Osteocyte (in vitro differentiated cells): ENCODE measurements at regions not wholly inside any gene's neighbourhood (a gene's known extent, or its start where the extent isn't known, plus 50 kb on each side); places are given as distances from the start of the nearest gene placed in this dataset.
A peak's percentile ranks its signal among the peaks of the same experiment; 100 is the strongest.

Source experiments
- DNase-seq: peaks from one replicate; pipeline ENCODE4 v3.0.0; 2021; ENCODE audit warnings: mixed read lengths; ENCODE audit not compliant: unreplicated experiment; ENCODE audit errors: extremely low spot score
- H3K27ac Mint-ChIP-seq: one replicate; pipeline ENCODE4 v1.8.0; 2021; ENCODE audit warnings: mild to moderate bottlenecking, mixed read lengths; ENCODE audit not compliant: unreplicated experiment
- H3K27me3 Mint-ChIP-seq: one replicate; pipeline ENCODE4 v1.8.0; 2021; ENCODE audit warnings: mixed read lengths; ENCODE audit not compliant: unreplicated experiment
- H3K36me3 Mint-ChIP-seq: one replicate; pipeline ENCODE4 v1.8.0; 2021; ENCODE audit warnings: mixed read lengths; ENCODE audit not compliant: unreplicated experiment
- H3K4me1 Mint-ChIP-seq: one replicate; pipeline ENCODE4 v1.8.0; 2021; ENCODE audit warnings: mixed read lengths; ENCODE audit not compliant: unreplicated experiment
- H3K4me3 Mint-ChIP-seq: one replicate; pipeline ENCODE4 v1.8.0; 2021; ENCODE audit warnings: mild to moderate bottlenecking, moderate library complexity, mixed read lengths; ENCODE audit not compliant: unreplicated experiment
- H3K9me3 Mint-ChIP-seq: one replicate; pipeline ENCODE4 v1.8.0; 2021; ENCODE audit warnings: mixed read lengths; ENCODE audit not compliant: unreplicated experiment
- CTCF ChIP-seq: fragments of 200-600 bp; sonication (generic); IDR thresholded peaks from 2 replicates; pipeline ENCODE4 v1.5.0; 2021; ENCODE audit warnings: antibody characterized with exemption, mild to moderate bottlenecking, moderate library complexity

DNA sequence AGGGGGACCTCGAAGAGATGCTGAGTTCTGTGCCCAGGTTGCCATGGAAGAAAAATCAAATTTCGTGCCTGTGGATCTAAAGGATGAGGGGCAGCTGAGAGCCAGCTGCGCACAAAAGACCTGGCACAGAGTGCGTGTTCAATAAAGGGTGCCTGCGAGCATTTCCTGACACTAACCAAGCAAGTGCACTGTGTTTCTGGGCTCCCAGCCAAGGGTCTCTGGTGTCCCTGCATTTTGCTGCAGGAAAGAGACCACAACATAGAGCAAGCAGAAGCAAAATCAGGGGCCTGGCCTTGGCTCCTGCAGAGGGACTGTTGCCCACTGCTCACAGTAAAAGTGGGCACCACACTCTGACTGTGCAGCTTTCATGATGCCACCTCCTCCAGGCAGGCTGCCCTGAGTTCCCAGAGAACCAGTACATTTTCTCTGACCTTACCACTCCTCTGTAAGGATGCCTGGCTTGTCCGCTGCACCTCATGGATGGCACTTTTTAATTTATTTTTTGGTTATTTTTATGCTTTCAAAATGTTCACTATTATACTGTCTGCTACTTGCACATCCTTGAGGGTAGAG is 70.8 kb upstream of the GPR12 start:
- Mint-ChIP-seq H3K4me1 (no peaks in the 10 kb centered on the region), H3K27me3 (peaks cover 13% of the 10 kb centered on the region), H3K27ac (no peak overlapping the region), H3K36me3 (no peaks in the 10 kb centered on the region), H3K4me3 (no peak overlapping the region), H3K9me3 (no peaks in the 10 kb centered on the region)
- DNase-seq = peak; percentile 65
- no peak for TF ChIP-seq CTCF

DNA sequence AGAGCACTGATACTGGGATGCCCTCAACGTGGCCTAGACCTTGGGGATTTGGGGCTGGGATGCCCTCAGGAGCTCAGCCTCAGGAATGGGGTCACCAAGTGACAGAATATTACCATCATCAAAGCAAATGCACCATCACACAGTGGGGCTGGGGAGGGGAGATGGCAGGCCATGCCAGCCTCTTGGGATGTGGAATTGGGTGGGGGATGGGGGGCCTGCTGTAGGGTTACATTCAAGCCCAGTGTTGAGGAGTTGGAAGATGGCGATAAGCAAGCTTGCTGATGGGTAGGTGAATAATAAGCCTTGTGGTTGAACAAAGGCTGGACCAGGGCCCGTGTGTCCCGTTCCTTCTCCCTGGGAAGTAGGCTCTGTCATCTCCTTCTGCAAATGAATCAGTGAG is 69.1 kb upstream of the GPR12 start:
- Mint-ChIP-seq H3K4me1 (no peaks in the 10 kb centered on the region), H3K27me3 (peaks cover 6% of the 10 kb centered on the region), H3K9me3 (no peaks in the 10 kb centered on the region), H3K4me3 (no peak overlapping the region), H3K36me3 (no peaks in the 10 kb centered on the region), H3K27ac (no peak overlapping the region)
- no peak for TF ChIP-seq CTCF
- peak; percentile 57 for DNase-seq

DNA sequence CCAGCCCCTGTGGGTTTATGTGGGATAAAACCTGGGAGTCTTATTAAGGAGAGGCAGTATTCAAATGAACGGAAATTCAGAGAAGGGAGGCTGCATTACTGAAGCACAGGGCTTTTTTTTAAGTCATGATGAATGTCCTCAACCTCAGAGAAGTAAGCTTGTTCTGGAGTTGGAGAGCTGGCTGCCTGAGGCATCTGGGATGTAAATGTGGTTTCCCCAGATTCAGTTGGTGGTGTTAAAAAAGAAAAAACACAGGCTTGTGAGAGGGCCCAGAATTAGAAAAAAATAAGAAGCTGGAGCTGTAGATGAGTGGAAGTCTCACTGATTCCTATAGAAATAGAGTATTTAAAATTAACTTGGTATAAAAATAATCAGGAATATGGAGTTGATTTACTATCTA is 64.0 kb upstream of the GPR12 start:
- H3K27ac Mint-ChIP-seq = no peak overlapping the region
- H3K27me3 Mint-ChIP-seq = peaks cover 11% of the 10 kb centered on the region

DNA sequence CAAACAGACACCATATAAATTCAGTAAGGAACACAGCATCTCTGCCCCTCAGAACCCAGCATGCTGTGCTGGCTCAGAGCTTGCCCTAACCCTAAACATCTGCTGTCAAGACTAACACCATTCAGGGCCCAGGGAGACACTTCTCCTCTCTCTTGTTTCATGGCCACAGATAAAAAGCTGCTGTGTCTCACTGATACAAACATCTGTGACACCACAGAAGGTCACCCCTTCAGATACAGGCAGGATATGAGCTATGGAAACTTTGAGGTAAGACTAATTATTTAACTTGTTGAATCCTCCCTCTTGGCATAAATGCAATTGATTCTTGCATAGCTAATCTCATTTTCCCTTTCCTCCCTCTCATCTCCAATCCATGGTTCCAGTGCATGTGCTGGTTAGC is 61.6 kb upstream of the GPR12 start:
- TF ChIP-seq CTCF = no peak
- H3K9me3 Mint-ChIP-seq = no peaks in the 10 kb centered on the region
- peaks cover 3% of the 10 kb centered on the region for H3K4me1 Mint-ChIP-seq
- H3K27me3 Mint-ChIP-seq = peaks cover 7% of the 10 kb centered on the region
- no peak overlapping the region for H3K27ac Mint-ChIP-seq
- no peaks in the 10 kb centered on the region for H3K36me3 Mint-ChIP-seq
- DNase-seq = peak; percentile 30
- H3K4me3 Mint-ChIP-seq = no peak overlapping the region

More for the DNA sequence above, 64.0 kb upstream of the GPR12 start:
- H3K4me1 Mint-ChIP-seq = no peaks in the 10 kb centered on the region
- H3K4me3 Mint-ChIP-seq = no peak overlapping the region
- no peaks in the 10 kb centered on the region for H3K9me3 Mint-ChIP-seq
- no peaks in the 10 kb centered on the region for H3K36me3 Mint-ChIP-seq
- TF ChIP-seq CTCF = no peak
- no peak for DNase-seq

- TF ChIP-seq CTCF = no peak
- Mint-ChIP-seq H3K4me3 (no peak overlapping the region), H3K27ac (no peak overlapping the region), H3K36me3 (no peaks in the 10 kb centered on the region), H3K4me1 (peaks cover 6% of the 10 kb centered on the region), H3K9me3 (no peaks in the 10 kb centered on the region), H3K27me3 (peaks cover 7% of the 10 kb centered on the region)
- no peak for DNase-seq
Measured at GRCh38 chr13:26821672-26822071, 61.1 kb upstream of the GPR12 start.
